Panc1 (cell line): ENCODE measurements at regions not wholly inside any gene's neighbourhood (a gene's known extent, or its start where the extent isn't known, plus 50 kb on each side); places are given as distances from the start of the nearest gene placed in this dataset.

ENCODE experiments used
- ATAC-seq: fragments of 200-7000 bp; cut with Tn5 transposase; 2 replicates; pipeline ENCODE4 v1.9.1; 2020; ENCODE audit warnings: mild to moderate bottlenecking, moderate library complexity
- BruUV-seq: library from RNA; stranded (reverse); fragments of 400-500 nt; replicated peaks from 2 replicates; lab custom pipeline; 2021; lab: Mats Ljungman, UMichigan
- CTCF ChIA-PET: fragments of 300-600 bp; sonication (Branson Sonifier 250); formaldehyde crosslinking; loops from one replicate; lab custom pipeline; 2022; ENCODE audit warnings: antibody characterized with exemption; lab: Charles Lee
- POLR2A ChIA-PET: fragments of 300-600 bp; sonication (Branson Sonifier 250); formaldehyde crosslinking; loops from one replicate; lab custom pipeline; 2022; ENCODE audit warnings: antibody characterized with exemption; lab: Charles Lee
- DNase-seq: peaks from one replicate; pipeline ENCODE4 v3.0.0-alpha.2; 2010; ENCODE audit warnings: low read depth, low spot score
- H3K27ac ChIP-seq: 2 replicates; pipeline ENCODE4 v1.5.1; 2011; ENCODE audit warnings: mild to moderate bottlenecking, low read length, inconsistent platforms
- H3K27me3 ChIP-seq: fragments of 200-500 bp; sonication (Bioruptor generic); 2 replicates; pipeline ENCODE4 v1.6.0; 2014; ENCODE audit warnings: low read length, inconsistent platforms; ENCODE audit not compliant: control insufficient read depth, insufficient read depth
- H3K36me3 ChIP-seq: fragments of 200-500 bp; sonication (Bioruptor generic); 2 replicates; pipeline ENCODE4 v1.5.1; 2014; ENCODE audit warnings: inconsistent platforms, mild to moderate bottlenecking, low read length, moderate library complexity; ENCODE audit not compliant: control insufficient read depth, insufficient read depth
- H3K4me1 ChIP-seq: 2 replicates; pipeline ENCODE4 v1.5.1; 2011; ENCODE audit warnings: inconsistent platforms, mild to moderate bottlenecking, low read length, moderate library complexity; ENCODE audit not compliant: control insufficient read depth, insufficient read depth
- H3K4me3 ChIP-seq, 2 experiments: 2 replicates each; pipeline ENCODE4 v1.5.1; 2011 to 2012; ENCODE audit warnings: low read depth in 2 of 2, low read length in 2 of 2, mild to moderate bottlenecking in 2 of 2, inconsistent platforms in 1 of 2, moderate library complexity in 1 of 2
- H3K9me3 ChIP-seq: fragments of 200-500 bp; sonication (Bioruptor generic); 2 replicates; pipeline ENCODE4 v1.5.1; 2014; ENCODE audit warnings: low read depth, mild to moderate bottlenecking, inconsistent platforms, low read length, moderate library complexity; ENCODE audit not compliant: control insufficient read depth, insufficient read depth
- POLR2AphosphoS5 ChIP-seq: IDR thresholded peaks from 2 replicates; pipeline ENCODE4 v1.6.1; 2012; ENCODE audit warnings: mild to moderate bottlenecking, low read depth, low read length, moderate library complexity
- SIN3A ChIP-seq: IDR thresholded peaks from 2 replicates; pipeline ENCODE4 v1.6.1; 2012; ENCODE audit warnings: low read depth, mild to moderate bottlenecking, low read length, moderate library complexity, borderline replicate concordance; ENCODE audit not compliant: insufficient read depth
- TCF7L2 ChIP-seq: IDR thresholded peaks from 2 replicates; pipeline ENCODE4 v1.6.1; 2011; ENCODE audit warnings: mild to moderate bottlenecking, low read depth, low read length, inconsistent platforms
- in situ Hi-C: cut with HindIII; loops from 2 replicates; pipeline ENCODE4 v1.10.0; 2016; ENCODE audit warnings: low sequenced_read_pairs, low pct_unique_long_range_greater_than_20kb
- intact Hi-C: fragments of 100-400 bp; cut with micrococcal nuclease; formaldehyde crosslinking; loops from one replicate; pipeline ENCODE4 v1.10.0; 2022; ENCODE audit not compliant: unreplicated experiment
- TF ChIP-seq, protein P1 (sequence below), 2 experiments: IDR thresholded peaks; 2 replicates each; pipeline ENCODE4 v1.6.1; 2011 to 2012; ENCODE audit warnings: low read depth in 2 of 2, control low read depth in 1 of 2, low read length in 1 of 2, mild to moderate bottlenecking in 1 of 2, moderate library complexity in 1 of 2; ENCODE audit not compliant: insufficient read depth in 1 of 2
- TF ChIP-seq, protein P2 (sequence below): fragments of 450-650 bp; IDR thresholded peaks from 2 replicates; pipeline ENCODE4 v1.5.1; 2017; ENCODE audit warnings: mild to moderate bottlenecking

DNA sequence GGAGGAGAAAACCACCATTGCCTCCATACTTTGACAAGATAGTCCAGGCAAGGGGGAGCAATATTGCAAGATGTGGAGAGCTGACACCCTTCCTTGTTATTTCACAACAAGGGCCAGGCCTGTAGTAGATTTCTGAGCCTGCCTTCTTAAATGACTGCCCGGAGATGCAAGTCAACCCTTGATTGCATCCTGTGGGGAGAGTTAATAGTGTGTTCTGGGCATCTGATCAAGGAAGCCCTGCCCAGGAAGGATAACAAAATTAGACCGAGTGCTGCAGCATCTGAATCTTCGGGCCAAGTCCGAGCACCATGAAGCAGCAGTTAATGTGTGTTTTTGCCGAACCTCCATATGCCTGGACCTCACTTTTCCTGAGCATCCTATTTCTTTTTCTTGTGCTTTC, 382.3 kb downstream of the PRDM2 start:
- ChIA-PET POLR2A (no interaction called here), CTCF (no interaction called here)
- H3K4me1 ChIP-seq, result no peaks in the 10 kb centered on the region
- H3K4me3 ChIP-seq, result no peak overlapping the region
- TF ChIP-seq, protein P1, sequence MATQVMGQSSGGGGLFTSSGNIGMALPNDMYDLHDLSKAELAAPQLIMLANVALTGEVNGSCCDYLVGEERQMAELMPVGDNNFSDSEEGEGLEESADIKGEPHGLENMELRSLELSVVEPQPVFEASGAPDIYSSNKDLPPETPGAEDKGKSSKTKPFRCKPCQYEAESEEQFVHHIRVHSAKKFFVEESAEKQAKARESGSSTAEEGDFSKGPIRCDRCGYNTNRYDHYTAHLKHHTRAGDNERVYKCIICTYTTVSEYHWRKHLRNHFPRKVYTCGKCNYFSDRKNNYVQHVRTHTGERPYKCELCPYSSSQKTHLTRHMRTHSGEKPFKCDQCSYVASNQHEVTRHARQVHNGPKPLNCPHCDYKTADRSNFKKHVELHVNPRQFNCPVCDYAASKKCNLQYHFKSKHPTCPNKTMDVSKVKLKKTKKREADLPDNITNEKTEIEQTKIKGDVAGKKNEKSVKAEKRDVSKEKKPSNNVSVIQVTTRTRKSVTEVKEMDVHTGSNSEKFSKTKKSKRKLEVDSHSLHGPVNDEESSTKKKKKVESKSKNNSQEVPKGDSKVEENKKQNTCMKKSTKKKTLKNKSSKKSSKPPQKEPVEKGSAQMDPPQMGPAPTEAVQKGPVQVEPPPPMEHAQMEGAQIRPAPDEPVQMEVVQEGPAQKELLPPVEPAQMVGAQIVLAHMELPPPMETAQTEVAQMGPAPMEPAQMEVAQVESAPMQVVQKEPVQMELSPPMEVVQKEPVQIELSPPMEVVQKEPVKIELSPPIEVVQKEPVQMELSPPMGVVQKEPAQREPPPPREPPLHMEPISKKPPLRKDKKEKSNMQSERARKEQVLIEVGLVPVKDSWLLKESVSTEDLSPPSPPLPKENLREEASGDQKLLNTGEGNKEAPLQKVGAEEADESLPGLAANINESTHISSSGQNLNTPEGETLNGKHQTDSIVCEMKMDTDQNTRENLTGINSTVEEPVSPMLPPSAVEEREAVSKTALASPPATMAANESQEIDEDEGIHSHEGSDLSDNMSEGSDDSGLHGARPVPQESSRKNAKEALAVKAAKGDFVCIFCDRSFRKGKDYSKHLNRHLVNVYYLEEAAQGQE (IDR thresholded peaks at IDR 0.05; ENCODE audit: insufficient read depth in 1 of 2, low read depth in 2 of 2, low read length in 1 of 2), result no peak
- ATAC-seq, result no peak
- intact Hi-C loops (no loop called here), in situ Hi-C loops (no loop called here)
- no peaks in the 10 kb centered on the region; the same call in 1 of the 2 replicates for H3K27me3 ChIP-seq
- H3K36me3 ChIP-seq, result no peaks in the 10 kb centered on the region
- DNase-seq, result no peak
- BruUV-seq, result no TSS peak
- H3K27ac ChIP-seq, result no peak overlapping the region
- H3K9me3 ChIP-seq, result no peaks in the 10 kb centered on the region

DNA sequence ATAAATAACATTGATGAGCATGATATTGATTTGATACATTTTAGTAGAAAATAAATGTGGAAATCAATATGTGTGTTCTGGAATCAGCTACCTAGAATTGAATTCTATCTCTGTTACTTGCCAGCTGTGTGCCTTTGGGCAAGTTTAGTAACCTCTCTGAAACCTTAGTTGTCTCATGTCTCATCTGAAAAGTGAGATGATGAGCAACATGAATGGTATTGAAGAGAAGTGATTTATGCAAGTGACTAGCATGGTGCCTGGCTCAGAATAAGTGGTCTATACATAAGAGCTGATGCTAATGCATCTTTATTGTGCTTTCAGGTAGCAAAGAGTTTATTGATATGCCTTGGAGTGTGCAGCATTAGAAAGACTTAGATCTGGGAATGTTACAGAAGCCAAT, 383.3 kb downstream of the PRDM2 start:
- in situ Hi-C loops, result no loop called here
- Histone ChIP-seq H3K27ac (no peak overlapping the region), H3K9me3 (no peaks in the 10 kb centered on the region), H3K36me3 (no peaks in the 10 kb centered on the region), H3K4me3 (no peak overlapping the region), H3K4me1 (no peaks in the 10 kb centered on the region), H3K27me3 (no peaks in the 10 kb centered on the region; the same call in 1 of the 2 replicates)
- ATAC-seq (no peak), DNase-seq (no peak)
- ChIA-PET CTCF (no interaction called here), POLR2A (no interaction called here)
- no TSS peak for BruUV-seq
- intact Hi-C loops, result no loop called here
- TF ChIP-seq POLR2AphosphoS5 (no peak), SIN3A (no peak), TCF7L2 (no peak)
- TF ChIP-seq, protein P2, sequence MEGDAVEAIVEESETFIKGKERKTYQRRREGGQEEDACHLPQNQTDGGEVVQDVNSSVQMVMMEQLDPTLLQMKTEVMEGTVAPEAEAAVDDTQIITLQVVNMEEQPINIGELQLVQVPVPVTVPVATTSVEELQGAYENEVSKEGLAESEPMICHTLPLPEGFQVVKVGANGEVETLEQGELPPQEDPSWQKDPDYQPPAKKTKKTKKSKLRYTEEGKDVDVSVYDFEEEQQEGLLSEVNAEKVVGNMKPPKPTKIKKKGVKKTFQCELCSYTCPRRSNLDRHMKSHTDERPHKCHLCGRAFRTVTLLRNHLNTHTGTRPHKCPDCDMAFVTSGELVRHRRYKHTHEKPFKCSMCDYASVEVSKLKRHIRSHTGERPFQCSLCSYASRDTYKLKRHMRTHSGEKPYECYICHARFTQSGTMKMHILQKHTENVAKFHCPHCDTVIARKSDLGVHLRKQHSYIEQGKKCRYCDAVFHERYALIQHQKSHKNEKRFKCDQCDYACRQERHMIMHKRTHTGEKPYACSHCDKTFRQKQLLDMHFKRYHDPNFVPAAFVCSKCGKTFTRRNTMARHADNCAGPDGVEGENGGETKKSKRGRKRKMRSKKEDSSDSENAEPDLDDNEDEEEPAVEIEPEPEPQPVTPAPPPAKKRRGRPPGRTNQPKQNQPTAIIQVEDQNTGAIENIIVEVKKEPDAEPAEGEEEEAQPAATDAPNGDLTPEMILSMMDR, result no peak
- TF ChIP-seq, protein P1 (IDR thresholded peaks at IDR 0.05; ENCODE audit: insufficient read depth in 1 of 2, low read depth in 2 of 2, low read length in 1 of 2), result no peak
